H1 (cell line): ENCODE measurements at regions not wholly inside any gene's neighbourhood (a gene's known extent, or its start where the extent isn't known, plus 50 kb on each side); places are given as distances from the start of the nearest gene placed in this dataset.
A peak's percentile ranks its signal among the peaks of the same experiment; 100 is the strongest.

Experiments
- CTCF ChIA-PET: fragments of 300-600 bp; sonication (Branson Sonifier 250); formaldehyde crosslinking; loops from one replicate; lab custom pipeline; 2021; ENCODE audit not compliant: partially characterized antibody; lab: Charles Lee
- POLR2A ChIA-PET: fragments of 300-600 bp; sonication (Branson Sonifier 250); formaldehyde crosslinking; loops from one replicate; lab custom pipeline; 2021; ENCODE audit warnings: inconsistent platforms; ENCODE audit not compliant: partially characterized antibody; lab: Charles Lee
- DNase-seq, 2 experiments: peaks; one replicate each; pipeline versions ENCODE4 v3.0.0 to v3.0.0-alpha.2; 2010 to 2022; ENCODE audit warnings: low spot score in 2 of 2, low read depth in 1 of 2, mixed read lengths in 1 of 2
- FAIRE-seq: peaks from 2 replicates; lab custom pipeline; 2011; peaks lifted over from hg19 to GRCh38; lab: Jason Lieb, UNC
- H2AFZ ChIP-seq: 2 replicates; pipeline ENCODE4 v1.8.1; 2012; ENCODE audit warnings: low read length, inconsistent platforms
- H2AK5ac ChIP-seq: 2 replicates; pipeline ENCODE4 v1.6.1; 2013; ENCODE audit warnings: low read depth, low read length
- H2BK120ac ChIP-seq: replicated peaks from 2 replicates; pipeline ENCODE3; 2013; ENCODE audit warnings: low read depth, low read length, inconsistent platforms
- H2BK12ac ChIP-seq: 2 replicates; pipeline ENCODE4 v1.6.1; 2013; ENCODE audit warnings: low read depth, low read length
- H2BK15ac ChIP-seq: 2 replicates; pipeline ENCODE4 v1.6.1; 2013; ENCODE audit warnings: low read length
- H2BK20ac ChIP-seq: 2 replicates; pipeline ENCODE4 v1.6.1; 2013; ENCODE audit warnings: low read length
- H2BK5ac ChIP-seq: 2 replicates; pipeline ENCODE4 v1.6.1; 2013; ENCODE audit warnings: low read depth, low read length
- H3K14ac ChIP-seq: 2 replicates; pipeline ENCODE4 v1.6.1; 2013; ENCODE audit warnings: inconsistent platforms; ENCODE audit not compliant: insufficient read length
- H3K18ac ChIP-seq: 2 replicates; pipeline ENCODE4 v1.6.1; 2013; ENCODE audit warnings: low read length; ENCODE audit errors: extremely low read depth
- H3K23ac ChIP-seq: 2 replicates; pipeline ENCODE4 v1.6.1; 2013; ENCODE audit warnings: inconsistent platforms; ENCODE audit not compliant: insufficient read length
- H3K23me2 ChIP-seq: 2 replicates; pipeline ENCODE4 v1.6.1; 2013; ENCODE audit warnings: low read depth, low read length
- H3K27ac ChIP-seq: 2 replicates; pipeline ENCODE4 v1.6.1; 2011; ENCODE audit warnings: low read depth, low read length, inconsistent platforms
- H3K27me3 ChIP-seq, 4 experiments: replicated peaks in 1 of 4; 1 replicate in 1 of 4; 2 replicates in 3 of 4; pipeline versions ENCODE4 v1.6.1 to v1.8.1; 2011 to 2013; ENCODE audit warnings: low read length in 3 of 4, mild to moderate bottlenecking in 3 of 4, inconsistent platforms in 2 of 4, mixed read lengths in 2 of 4, moderate library complexity in 1 of 4; ENCODE audit not compliant: control insufficient read depth in 3 of 4, insufficient read depth in 3 of 4; ENCODE audit errors: extremely low read depth in 1 of 4
- H3K36me3 ChIP-seq, 4 experiments: 2 replicates each; pipeline versions ENCODE4 v1.6.1 to v1.8.1; 2011 to 2013; ENCODE audit warnings: mild to moderate bottlenecking in 4 of 4, low read length in 3 of 4, moderate library complexity in 2 of 4, control low read depth in 1 of 4, inconsistent platforms in 1 of 4; ENCODE audit not compliant: insufficient read depth in 4 of 4, control insufficient read depth in 2 of 4
- H3K4ac ChIP-seq: replicated peaks from 2 replicates; pipeline ENCODE3; 2013; ENCODE audit warnings: low read length, low read depth, mixed read lengths, inconsistent platforms; ENCODE audit not compliant: insufficient read length
- H3K4me1 ChIP-seq, 4 experiments: replicated peaks in 1 of 4; 1 replicate in 1 of 4; 2 replicates in 3 of 4; pipeline versions ENCODE4 v1.6.1 to v1.8.1; 2011 to 2013; ENCODE audit warnings: low read length in 3 of 4, inconsistent platforms in 2 of 4, mixed read lengths in 1 of 4; ENCODE audit not compliant: insufficient read depth in 4 of 4, control insufficient read depth in 3 of 4
- H3K4me2 ChIP-seq, 2 experiments: 2 replicates each; pipeline versions ENCODE4 v1.6.1 to v1.8.1; 2011 to 2013; ENCODE audit warnings: low read depth in 2 of 2, low read length in 2 of 2, control low read depth in 1 of 2, inconsistent platforms in 1 of 2, mild to moderate bottlenecking in 1 of 2; ENCODE audit not compliant: insufficient read depth in 1 of 2
- H3K4me3 ChIP-seq, 4 experiments: fragments of 200-600, 300-600 bp in 1 of 4; sonication (generic), shearing (Covaris generic), sonication (Bioruptor Twin) in 1 of 4; 2 replicates each; pipeline versions ENCODE4 v1.5.1 to v1.8.1; 2011 to 2016; ENCODE audit warnings: low read length in 4 of 4, low read depth in 3 of 4, control low read depth in 2 of 4, inconsistent platforms in 2 of 4, mild to moderate bottlenecking in 2 of 4, mixed read lengths in 1 of 4, moderate library complexity in 1 of 4; ENCODE audit not compliant: insufficient read depth in 2 of 4; ENCODE audit errors: extremely low read depth in 1 of 4
- H3K56ac ChIP-seq: replicated peaks from 2 replicates; pipeline ENCODE3; 2013; ENCODE audit warnings: low read depth, mild to moderate bottlenecking, mixed read lengths, low read length, inconsistent platforms; ENCODE audit not compliant: insufficient read length
- H3K79me1 ChIP-seq: 2 replicates; pipeline ENCODE4 v1.6.1; 2013; ENCODE audit warnings: low read depth, low read length, control low read depth
- H3K79me2 ChIP-seq, 2 experiments: 2 replicates each; pipeline versions ENCODE4 v1.6.1 to v1.8.1; 2012 to 2013; ENCODE audit warnings: low read length in 2 of 2, mild to moderate bottlenecking in 2 of 2, inconsistent platforms in 1 of 2; ENCODE audit not compliant: insufficient read depth in 2 of 2, control insufficient read depth in 1 of 2
- H3K9ac ChIP-seq, 4 experiments: replicated peaks in 1 of 4; 1 replicate in 1 of 4; 2 replicates in 3 of 4; pipeline versions ENCODE4 v1.6.1 to v1.8.1; 2011 to 2013; ENCODE audit warnings: low read depth in 3 of 4, low read length in 3 of 4, control low read depth in 2 of 4, mild to moderate bottlenecking in 2 of 4, moderate library complexity in 2 of 4, inconsistent platforms in 1 of 4; ENCODE audit errors: extremely low read depth in 1 of 4
- H3K9me3 ChIP-seq, 2 experiments: 2 replicates each; pipeline versions ENCODE4 v1.6.1 to v1.8.1; 2012 to 2013; ENCODE audit warnings: mild to moderate bottlenecking in 2 of 2, moderate library complexity in 2 of 2, control low read depth in 1 of 2, inconsistent platforms in 1 of 2, low read depth in 1 of 2, low read length in 1 of 2, mixed read lengths in 1 of 2; ENCODE audit not compliant: insufficient read depth in 2 of 2
- H4K20me1 ChIP-seq, 2 experiments: replicated peaks in 1 of 2; 2 replicates each; pipeline versions ENCODE3 to v1.8.1; 2011 to 2013; ENCODE audit warnings: inconsistent platforms in 2 of 2, low read length in 2 of 2, mild to moderate bottlenecking in 1 of 2; ENCODE audit not compliant: insufficient read depth in 2 of 2, control insufficient read depth in 1 of 2
- H4K5ac ChIP-seq: 2 replicates; pipeline ENCODE4 v1.6.1; 2013; ENCODE audit warnings: low read length, low read depth, mixed read lengths, inconsistent platforms; ENCODE audit not compliant: insufficient read length
- H4K8ac ChIP-seq: 2 replicates; pipeline ENCODE4 v1.8.0; 2013; ENCODE audit warnings: mild to moderate bottlenecking, moderate library complexity, low read length, inconsistent platforms; ENCODE audit not compliant: insufficient read depth; ENCODE audit errors: extremely low read depth
- H4K91ac ChIP-seq: replicated peaks from 2 replicates; pipeline ENCODE3; 2013; ENCODE audit warnings: low read length, mixed read lengths, inconsistent platforms; ENCODE audit not compliant: insufficient read length
- ATF2 ChIP-seq: IDR thresholded peaks from 2 replicates; pipeline ENCODE4 v1.6.1; 2012; ENCODE audit warnings: low read length, inconsistent platforms
- CHD2 ChIP-seq: IDR thresholded peaks from 2 replicates; pipeline ENCODE4 v1.6.1; 2012; ENCODE audit warnings: low read length, improper control_type of control experiment
- EGR1 ChIP-seq: IDR thresholded peaks from 2 replicates; pipeline ENCODE4 v1.6.1; 2011; ENCODE audit warnings: low read depth, low read length, borderline replicate concordance
- EZH2 ChIP-seq: fragments of 200-600 bp; sonication (generic); IDR thresholded peaks from 2 replicates; pipeline ENCODE4 v1.7.1; 2012; ENCODE audit warnings: low read depth, mild to moderate bottlenecking, moderate library complexity, low read length, inconsistent platforms; ENCODE audit not compliant: severe bottlenecking
- KDM1A ChIP-seq: fragments of 200-600, 300-600 bp; sonication (generic); IDR thresholded peaks from 2 replicates; pipeline ENCODE4 v1.7.1; 2016; ENCODE audit warnings: mild to moderate bottlenecking, low read length, borderline replicate concordance
- POLR2A ChIP-seq, 2 experiments: IDR thresholded peaks; 1 replicate in 1 of 2; 2 replicates in 1 of 2; pipeline ENCODE4 v1.6.1; 2011; ENCODE audit warnings: low read depth in 2 of 2, low read length in 2 of 2, mild to moderate bottlenecking in 2 of 2; ENCODE audit errors: control extremely low read depth in 1 of 2
- POU5F1 ChIP-seq: IDR thresholded peaks from 2 replicates; pipeline ENCODE4 v1.6.1; 2011; ENCODE audit warnings: low read depth, mild to moderate bottlenecking, low read length, moderate library complexity
- RAD21 ChIP-seq, 2 experiments: IDR thresholded peaks in 1 of 2; conservative IDR thresholded peaks in 1 of 2; 2 replicates each; pipeline ENCODE4 v1.6.1; 2011; ENCODE audit warnings: low read depth in 2 of 2, low read length in 2 of 2, improper control_type of control experiment in 1 of 2, inconsistent platforms in 1 of 2, mild to moderate bottlenecking in 1 of 2, moderate library complexity in 1 of 2
- RNF2 ChIP-seq: fragments of 200-900, 300-1000 bp; sonication (generic); IDR thresholded peaks from 2 replicates; pipeline ENCODE4 v1.7.1; 2016; ENCODE audit warnings: borderline replicate concordance, low read depth, mild to moderate bottlenecking, antibody characterized with exemption, low read length; ENCODE audit not compliant: poor library complexity, severe bottlenecking; ENCODE audit errors: missing control alignments
- SIX5 ChIP-seq: IDR thresholded peaks from 2 replicates; pipeline ENCODE4 v1.6.1; 2011; ENCODE audit warnings: mild to moderate bottlenecking, low read depth, low read length
- SP1 ChIP-seq: IDR thresholded peaks from 2 replicates; pipeline ENCODE4 v1.6.1; 2011; ENCODE audit warnings: low read depth, low read length
- SP2 ChIP-seq: IDR thresholded peaks from 2 replicates; pipeline ENCODE4 v1.6.1; 2012; ENCODE audit warnings: mild to moderate bottlenecking, low read length, inconsistent platforms
- TAF7 ChIP-seq: optimal IDR thresholded peaks from 2 replicates; pipeline ENCODE3; 2011; ENCODE audit warnings: low read depth, mild to moderate bottlenecking, inconsistent platforms, low read length, moderate library complexity, borderline replicate concordance
- WGBS, 2 experiments: shearing (Covaris generic) in 1 of 2; methylation state at CpG; one replicate each; pipeline versions ENCODE4 v1.1.6 to v1.1.7; 2013 to 2015; ENCODE audit warnings: low lambda C conversion rate in 2 of 2, mixed read lengths in 2 of 2, inconsistent platforms in 1 of 2, low coverage in 1 of 2, missing lambda C conversion rate in 1 of 2; ENCODE audit not compliant: insufficient replicate concordance in 2 of 2, insufficient coverage in 1 of 2, insufficient read length in 1 of 2; ENCODE audit errors: extremely low coverage in 1 of 2, missing lambda C conversion rate in 1 of 2; 5-methylcytosine and 5-hydroxymethylcytosine counted together

- FAIRE-seq: no peak
- H3K4me2 ChIP-seq: no peak overlapping the region
- 0 out of 2 replicates have a peak overlapping the region, but pooled peaks have one; percentile 10 for H2AFZ ChIP-seq
- TF ChIP-seq ATF2 (no peak), SP2 (no peak), CHD2 (no peak), SIX5 (no peak), POU5F1 (no peak), TAF7 (no peak), RAD21 (IDR thresholded peaks at IDR 0.05 in 1 of 2, conservative IDR thresholded peaks at IDR 0.05 in 1 of 2; ENCODE audit: low read depth in 2 of 2, low read length in 2 of 2) (no peak), RNF2 (no peak), EGR1 (no peak), POLR2A (IDR thresholded peaks at IDR 0.05; ENCODE audit: control extremely low read depth in 1 of 2, low read depth in 2 of 2, low read length in 2 of 2) (no peak), EZH2 (no peak), SP1 (no peak), KDM1A (no peak)
These were observed 513.8 kb upstream of the ZP4 start for GRCh38 chr1:238404481-238404880.

More at GRCh38 chr1:238404481-238404880, 513.8 kb upstream of the ZP4 start:
- Histone ChIP-seq H4K91ac (no peak overlapping the region), H3K23ac (no peak overlapping the region), H3K23me2 (no peaks in the 10 kb centered on the region), H3K4me3 (no peak overlapping the region), H3K36me3 (no peaks in the 10 kb centered on the region), H3K79me1 (no peaks in the 10 kb centered on the region), H3K27ac (no peak overlapping the region), H4K8ac (no peak overlapping the region), H4K20me1 (no peaks in the 10 kb centered on the region), H3K9ac (no peak overlapping the region), H3K9me3 (no peaks in the 10 kb centered on the region), H2BK12ac (no peak overlapping the region), H3K27me3 (peaks cover 0 to 1% (median 0%) of the 10 kb centered on the region in 4 experiments; a peak in 1 of 7 replicates), H2BK5ac (no peak overlapping the region), H3K4me1 (no peaks in the 10 kb centered on the region), H2BK120ac (no peak overlapping the region), H3K4ac (no peak overlapping the region), H3K14ac (no peak overlapping the region), H3K56ac (no peak overlapping the region), H2BK20ac (no peak overlapping the region), H3K79me2 (no peaks in the 10 kb centered on the region), H3K18ac (no peak overlapping the region), H4K5ac (no peak overlapping the region), H2BK15ac (no peak overlapping the region), H2AK5ac (no peak overlapping the region)
- ChIA-PET CTCF (interaction anchor here (1.0 kb wide), 1 partner anchor 8 kb away, joined by 3 read pairs; no protein-coding TSS in a partner anchor), POLR2A (interaction anchor here (0.7 kb wide), 1 partner anchor 24 kb away, joined by 3 read pairs; no protein-coding TSS in a partner anchor)
- no peak for DNase-seq
- WGBS, 2 experiments: 91% methylated on average over 1 of the region's 1 CpG; no CpG with 5 or more reads in 1 of the 2 experiments
